ENCODE measurements at regions not wholly inside any gene's neighbourhood (a gene's known extent, or its start where the extent isn't known, plus 50 kb on each side); places are given as distances from the start of the nearest gene placed in this dataset.

- TF ChIP-seq, protein P1, sequence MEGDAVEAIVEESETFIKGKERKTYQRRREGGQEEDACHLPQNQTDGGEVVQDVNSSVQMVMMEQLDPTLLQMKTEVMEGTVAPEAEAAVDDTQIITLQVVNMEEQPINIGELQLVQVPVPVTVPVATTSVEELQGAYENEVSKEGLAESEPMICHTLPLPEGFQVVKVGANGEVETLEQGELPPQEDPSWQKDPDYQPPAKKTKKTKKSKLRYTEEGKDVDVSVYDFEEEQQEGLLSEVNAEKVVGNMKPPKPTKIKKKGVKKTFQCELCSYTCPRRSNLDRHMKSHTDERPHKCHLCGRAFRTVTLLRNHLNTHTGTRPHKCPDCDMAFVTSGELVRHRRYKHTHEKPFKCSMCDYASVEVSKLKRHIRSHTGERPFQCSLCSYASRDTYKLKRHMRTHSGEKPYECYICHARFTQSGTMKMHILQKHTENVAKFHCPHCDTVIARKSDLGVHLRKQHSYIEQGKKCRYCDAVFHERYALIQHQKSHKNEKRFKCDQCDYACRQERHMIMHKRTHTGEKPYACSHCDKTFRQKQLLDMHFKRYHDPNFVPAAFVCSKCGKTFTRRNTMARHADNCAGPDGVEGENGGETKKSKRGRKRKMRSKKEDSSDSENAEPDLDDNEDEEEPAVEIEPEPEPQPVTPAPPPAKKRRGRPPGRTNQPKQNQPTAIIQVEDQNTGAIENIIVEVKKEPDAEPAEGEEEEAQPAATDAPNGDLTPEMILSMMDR (IDR thresholded peaks at IDR 0.05; ENCODE audit: low read depth, low read length) = no peak
- TF ChIP-seq EZH2phosphoT487 (IDR thresholded peaks at IDR 0.05; ENCODE audit: low read depth) = no peak
Measured at GRCh38 chr5:27388755-27389154, 350.4 kb upstream of the CDH9 start.

Measured in OCI-LY3 (cell line).